ENCODE measurements at regions not wholly inside any gene's neighbourhood (a gene's known extent, or its start where the extent isn't known, plus 50 kb on each side); places are given as distances from the start of the nearest gene placed in this dataset.
"Not testable (repeated sequence)": the region's sequence is repeated elsewhere in the genome, so short reads cannot be mapped to it uniquely, and the experiment has no call there.

DNA sequence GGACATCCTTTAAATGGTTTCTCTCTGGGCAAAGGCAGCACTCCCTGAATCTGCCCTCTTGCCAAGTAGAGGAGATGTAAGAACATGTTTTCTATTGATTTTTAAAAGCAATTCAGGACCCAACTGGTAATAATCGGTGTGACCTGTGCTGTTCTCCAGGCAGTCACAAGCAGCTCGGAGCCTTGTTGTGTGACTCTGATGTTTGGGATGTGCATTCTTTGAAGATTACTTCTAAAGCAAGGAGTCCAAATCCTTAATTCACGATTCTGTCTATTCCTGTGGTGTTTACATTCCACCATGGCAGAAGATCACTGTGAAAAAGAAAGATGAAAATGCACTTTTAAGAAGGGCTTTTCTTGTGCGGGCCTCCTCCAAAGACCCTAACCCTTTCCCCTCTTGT lies 122.3 kb upstream of the ZNF536 start:
- peaks cover 4% of the 10 kb centered on the region for H3K27me3 ChIP-seq (ENCODE audit: control insufficient read depth, insufficient read depth, low read length, poor library complexity, severe bottlenecking)
- no peaks in the 10 kb centered on the region for H3K9me3 ChIP-seq (ENCODE audit: control insufficient read depth, low read length)
- H3K4me3 ChIP-seq (ENCODE audit: insufficient read depth, low read depth, low read length): no peak overlapping the region
- no peak overlapping the region for H3K27ac ChIP-seq (ENCODE audit: insufficient read depth, low read depth, low read length, poor library complexity, severe bottlenecking)
- 94 to 95% methylated on average over 4 of the region's 4 CpGs for WGBS, 2 experiments
- no peaks in the 10 kb centered on the region for H3K36me3 ChIP-seq (ENCODE audit: control insufficient read depth, insufficient read depth, low read length)
- peaks cover 3% of the 10 kb centered on the region for H3K4me1 ChIP-seq (ENCODE audit: control insufficient read depth, insufficient read depth, low read length)

DNA sequence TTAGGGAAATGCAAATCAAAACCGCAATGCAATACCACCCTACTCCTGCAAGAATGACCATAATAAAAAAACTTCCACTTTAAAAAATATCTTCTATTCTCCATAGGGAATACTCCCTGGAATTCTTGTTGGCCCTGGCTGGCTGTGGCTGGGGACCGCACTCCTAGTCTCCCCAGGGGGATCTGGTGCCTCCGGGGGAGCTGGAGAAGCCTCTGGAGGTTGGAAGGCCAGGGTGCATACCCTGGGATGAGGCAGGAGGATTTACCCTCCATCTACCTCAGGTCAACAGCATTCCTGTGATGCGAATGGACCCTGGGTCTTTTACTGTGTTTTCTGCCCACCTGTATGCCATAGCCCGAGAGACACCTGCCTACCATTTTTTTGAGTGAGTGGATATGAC lies 120.0 kb upstream of the ZNF536 start:
- Histone ChIP-seq H3K27me3 (ENCODE audit: control insufficient read depth, insufficient read depth, low read length, poor library complexity, severe bottlenecking) (peaks cover 4% of the 10 kb centered on the region), H3K27ac (ENCODE audit: insufficient read depth, low read depth, low read length, poor library complexity, severe bottlenecking) (no peak overlapping the region), H3K9me3 (ENCODE audit: control insufficient read depth, low read length) (no peaks in the 10 kb centered on the region), H3K4me3 (ENCODE audit: insufficient read depth, low read depth, low read length) (no peak overlapping the region), H3K36me3 (ENCODE audit: control insufficient read depth, insufficient read depth, low read length) (no peaks in the 10 kb centered on the region), H3K4me1 (ENCODE audit: control insufficient read depth, insufficient read depth, low read length) (peaks cover 18% of the 10 kb centered on the region)
- 90 to 92% methylated on average over 5 of the region's 5 CpGs for WGBS, 2 experiments

DNA sequence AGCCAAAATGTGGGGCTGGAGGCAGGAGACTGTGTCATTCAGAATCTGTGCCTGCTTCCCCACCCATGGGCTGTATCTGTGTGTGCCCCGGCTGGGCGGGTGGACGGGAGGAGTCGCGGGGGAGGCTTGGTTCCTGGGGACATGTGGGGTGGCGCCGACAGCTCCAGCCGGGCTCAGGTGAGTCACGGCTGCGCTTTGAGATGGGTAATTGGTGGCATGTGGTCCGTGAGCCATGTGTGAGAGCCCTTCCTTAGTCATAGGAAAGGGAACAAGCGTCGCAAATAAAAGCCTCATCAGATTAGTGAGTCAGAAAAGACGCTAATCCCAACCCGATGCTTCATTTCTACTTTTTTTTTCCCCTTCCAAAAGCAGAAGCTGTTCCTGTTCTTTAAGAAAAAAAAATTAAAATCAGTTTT lies 118.6 kb upstream of the ZNF536 start:
- WGBS, 2 experiments: 54 to 56% methylated on average over 15 of the region's 15 CpGs
- H3K4me1 ChIP-seq (ENCODE audit: control insufficient read depth, insufficient read depth, low read length): peaks cover 18% of the 10 kb centered on the region
- H3K4me3 ChIP-seq (ENCODE audit: insufficient read depth, low read depth, low read length): no peak overlapping the region
- H3K9me3 ChIP-seq (ENCODE audit: control insufficient read depth, low read length): no peaks in the 10 kb centered on the region
- peaks cover 4% of the 10 kb centered on the region for H3K27me3 ChIP-seq (ENCODE audit: control insufficient read depth, insufficient read depth, low read length, poor library complexity, severe bottlenecking)
- no peaks in the 10 kb centered on the region for H3K36me3 ChIP-seq (ENCODE audit: control insufficient read depth, insufficient read depth, low read length)
- no peak overlapping the region for H3K27ac ChIP-seq (ENCODE audit: insufficient read depth, low read depth, low read length, poor library complexity, severe bottlenecking)

- 78 to 92% methylated on average over 5 of the region's 5 CpGs for WGBS, 2 experiments
Observed at GRCh38 chr19:30254158-30254557, 118.0 kb upstream of the ZNF536 start.

GRCh38 chr19:30254789-30255188 lies 117.4 kb upstream of the ZNF536 start:
- peaks cover 18% of the 10 kb centered on the region for H3K4me1 ChIP-seq (ENCODE audit: control insufficient read depth, insufficient read depth, low read length)
- H3K36me3 ChIP-seq (ENCODE audit: control insufficient read depth, insufficient read depth, low read length): no peaks in the 10 kb centered on the region
- no peak overlapping the region for H3K27ac ChIP-seq (ENCODE audit: insufficient read depth, low read depth, low read length, poor library complexity, severe bottlenecking)
- peaks cover 4% of the 10 kb centered on the region for H3K27me3 ChIP-seq (ENCODE audit: control insufficient read depth, insufficient read depth, low read length, poor library complexity, severe bottlenecking)
- H3K9me3 ChIP-seq (ENCODE audit: control insufficient read depth, low read length): no peaks in the 10 kb centered on the region
- WGBS, 2 experiments: 90 to 94% methylated on average over 5 of the region's 5 CpGs
- no peak overlapping the region for H3K4me3 ChIP-seq (ENCODE audit: insufficient read depth, low read depth, low read length)

More at GRCh38 chr19:30254158-30254557, 118.0 kb upstream of the ZNF536 start:
- Histone ChIP-seq H3K27ac (ENCODE audit: insufficient read depth, low read depth, low read length, poor library complexity, severe bottlenecking) (no peak overlapping the region), H3K36me3 (ENCODE audit: control insufficient read depth, insufficient read depth, low read length) (no peaks in the 10 kb centered on the region), H3K27me3 (ENCODE audit: control insufficient read depth, insufficient read depth, low read length, poor library complexity, severe bottlenecking) (peaks cover 4% of the 10 kb centered on the region), H3K9me3 (ENCODE audit: control insufficient read depth, low read length) (no peaks in the 10 kb centered on the region), H3K4me3 (ENCODE audit: insufficient read depth, low read depth, low read length) (no peak overlapping the region), H3K4me1 (ENCODE audit: control insufficient read depth, insufficient read depth, low read length) (peaks cover 18% of the 10 kb centered on the region)

DNA sequence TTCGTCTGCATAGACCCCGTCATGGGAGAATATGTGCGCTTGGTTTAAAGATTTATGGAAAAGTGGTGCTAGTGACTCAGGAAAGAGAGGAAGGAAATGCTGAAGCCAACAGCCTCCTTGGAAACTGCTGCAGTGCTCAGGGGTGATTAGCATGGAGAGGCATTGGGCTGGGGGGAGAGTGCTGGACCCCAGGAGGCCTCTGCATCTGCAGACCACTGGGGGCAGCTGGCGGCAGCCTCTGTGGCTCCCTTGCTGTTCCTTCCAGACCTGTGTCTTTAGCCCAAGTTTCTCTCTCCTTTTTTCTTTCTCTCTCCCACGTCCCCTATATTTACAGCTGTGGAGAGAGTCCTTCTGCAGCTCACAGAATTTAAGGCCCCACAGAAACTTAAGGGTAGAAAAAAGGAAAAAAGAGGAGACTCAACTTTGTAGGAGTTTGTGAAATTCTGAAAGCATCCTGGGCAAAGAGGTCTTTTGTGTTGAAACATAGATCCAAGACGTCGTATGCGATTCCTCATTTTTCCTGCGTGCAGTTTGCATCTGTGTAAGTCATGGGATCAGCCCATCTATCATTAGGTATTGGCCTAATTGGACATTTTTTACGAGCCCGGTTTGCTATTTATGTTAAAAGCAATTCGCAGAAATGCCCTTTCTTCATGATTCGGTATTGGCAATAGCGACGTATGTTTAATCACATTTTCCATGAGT lies 116.2 kb upstream of the ZNF536 start:
- no peaks in the 10 kb centered on the region for H3K36me3 ChIP-seq (ENCODE audit: control insufficient read depth, insufficient read depth, low read length)
- WGBS, 2 experiments: 62 to 66% methylated on average over 12 to 14 of the region's 15 CpGs
- H3K27me3 ChIP-seq (ENCODE audit: control insufficient read depth, insufficient read depth, low read length, poor library complexity, severe bottlenecking): peaks cover 4% of the 10 kb centered on the region

DNA sequence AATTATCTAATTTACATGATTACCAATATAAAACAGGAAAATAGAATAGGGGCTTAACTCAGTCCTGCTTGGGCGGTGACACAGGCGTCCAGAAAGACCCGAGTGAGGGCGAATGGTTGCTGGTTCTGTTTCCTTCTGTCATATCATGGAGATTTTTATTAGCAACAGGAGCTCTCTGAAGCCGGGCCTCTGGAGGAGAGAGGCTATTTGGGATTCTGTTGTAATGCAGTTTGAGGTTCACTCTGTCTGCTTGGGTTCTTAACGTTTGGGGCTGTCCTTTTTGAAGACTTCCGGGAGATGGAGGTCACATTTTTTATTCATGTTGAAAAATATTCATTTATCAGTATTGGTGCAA lies 115.7 kb upstream of the ZNF536 start:
- Histone ChIP-seq H3K36me3 (ENCODE audit: control insufficient read depth, insufficient read depth, low read length) (no peaks in the 10 kb centered on the region), H3K27ac (ENCODE audit: insufficient read depth, low read depth, low read length, poor library complexity, severe bottlenecking) (no peak overlapping the region), H3K9me3 (ENCODE audit: control insufficient read depth, low read length) (no peaks in the 10 kb centered on the region), H3K27me3 (ENCODE audit: control insufficient read depth, insufficient read depth, low read length, poor library complexity, severe bottlenecking) (peaks cover 4% of the 10 kb centered on the region), H3K4me3 (ENCODE audit: insufficient read depth, low read depth, low read length) (no peak overlapping the region), H3K4me1 (ENCODE audit: control insufficient read depth, insufficient read depth, low read length) (peaks cover 18% of the 10 kb centered on the region)
- 62% methylated on average over 6 of the region's 7 CpGs for WGBS, 2 experiments

More for the DNA sequence above, 116.2 kb upstream of the ZNF536 start:
- Histone ChIP-seq H3K4me3 (ENCODE audit: insufficient read depth, low read depth, low read length) (no peak overlapping the region), H3K27ac (ENCODE audit: insufficient read depth, low read depth, low read length, poor library complexity, severe bottlenecking) (no peak overlapping the region), H3K9me3 (ENCODE audit: control insufficient read depth, low read length) (no peaks in the 10 kb centered on the region), H3K4me1 (ENCODE audit: control insufficient read depth, insufficient read depth, low read length) (peaks cover 18% of the 10 kb centered on the region)

- H3K4me1 ChIP-seq (ENCODE audit: control insufficient read depth, insufficient read depth, low read length): peaks cover 19% of the 10 kb centered on the region
- no peaks in the 10 kb centered on the region for H3K27me3 ChIP-seq (ENCODE audit: control insufficient read depth, insufficient read depth, low read length, poor library complexity, severe bottlenecking)
- H3K27ac ChIP-seq (ENCODE audit: insufficient read depth, low read depth, low read length, poor library complexity, severe bottlenecking): no peak overlapping the region
- H3K36me3 ChIP-seq (ENCODE audit: control insufficient read depth, insufficient read depth, low read length): no peaks in the 10 kb centered on the region
- H3K9me3 ChIP-seq (ENCODE audit: control insufficient read depth, low read length): no peaks in the 10 kb centered on the region
- H3K4me3 ChIP-seq (ENCODE audit: insufficient read depth, low read depth, low read length): no peak overlapping the region
- WGBS, 2 experiments: 62 to 66% methylated on average over 4 to 6 of the region's 6 CpGs
Observed at GRCh38 chr19:30263830-30264381, 108.3 kb upstream of the ZNF536 start.

- not testable (repeated sequence) for H3K4me3 ChIP-seq (ENCODE audit: insufficient read depth, low read depth, low read length); H3K27ac ChIP-seq (ENCODE audit: insufficient read depth, low read depth, low read length, poor library complexity, severe bottlenecking); H3K36me3 ChIP-seq (ENCODE audit: control insufficient read depth, insufficient read depth, low read length); H3K27me3 ChIP-seq (ENCODE audit: control insufficient read depth, insufficient read depth, low read length, poor library complexity, severe bottlenecking); H3K9me3 ChIP-seq (ENCODE audit: control insufficient read depth, low read length)
- H3K4me1 ChIP-seq (ENCODE audit: control insufficient read depth, insufficient read depth, low read length): peaks cover 19% of the 10 kb centered on the region
- 89 to 93% methylated on average over 2 of the region's 2 CpGs for WGBS, 2 experiments
Observed at GRCh38 chr19:30265918-30266317, 106.3 kb upstream of the ZNF536 start.

GRCh38 chr19:30266687-30267086 lies 105.5 kb upstream of the ZNF536 start:
- H3K4me3 ChIP-seq (ENCODE audit: insufficient read depth, low read depth, low read length): no peak overlapping the region
- no peaks in the 10 kb centered on the region for H3K27me3 ChIP-seq (ENCODE audit: control insufficient read depth, insufficient read depth, low read length, poor library complexity, severe bottlenecking)
- H3K27ac ChIP-seq (ENCODE audit: insufficient read depth, low read depth, low read length, poor library complexity, severe bottlenecking): no peak overlapping the region
- no peaks in the 10 kb centered on the region for H3K9me3 ChIP-seq (ENCODE audit: control insufficient read depth, low read length)
- H3K36me3 ChIP-seq (ENCODE audit: control insufficient read depth, insufficient read depth, low read length): no peaks in the 10 kb centered on the region
- whole genome bisulfite sequencing, 2 experiments: 96 to 100% methylated on average over 3 to 5 of the region's 6 CpGs
- H3K4me1 ChIP-seq (ENCODE audit: control insufficient read depth, insufficient read depth, low read length): peaks cover 19% of the 10 kb centered on the region

Data from ectodermal cell (in vitro differentiated cells).